ENCODE measurements at regions not wholly inside any gene's neighbourhood (a gene's known extent, or its start where the extent isn't known, plus 50 kb on each side); places are given as distances from the start of the nearest gene placed in this dataset.
"Not testable (repeated sequence)": the region's sequence is repeated elsewhere in the genome, so short reads cannot be mapped to it uniquely, and the experiment has no call there.

- DNase-seq, result no peak
Observed at GRCh38 chr2:15753811-15754702, 162.4 kb downstream of the DDX1 start.

- no peak for DNase-seq
Observed at GRCh38 chr2:15754703-15755099, 163.0 kb downstream of the DDX1 start.

- no peak for DNase-seq
Observed at GRCh38 chr2:15755528-15755927, 163.9 kb downstream of the DDX1 start.

- no peak for DNase-seq
Observed at GRCh38 chr2:15756011-15756550, 164.4 kb downstream of the DDX1 start.

GRCh38 chr2:15756882-15757819 lies 165.5 kb downstream of the DDX1 start:
- no peak for DNase-seq

- DNase-seq, result no peak
Observed at GRCh38 chr2:15757820-15758586, 166.3 kb downstream of the DDX1 start.

GRCh38 chr2:15758848-15759247 lies 167.2 kb downstream of the DDX1 start:
- DNase-seq, result peak; percentile 89

- DNase-seq, result no peak
Observed at GRCh38 chr2:15759385-15759784, 167.7 kb downstream of the DDX1 start.

GRCh38 chr2:15759791-15760190 lies 168.1 kb downstream of the DDX1 start:
- DNase-seq, result not testable (repeated sequence)

- DNase-seq, result peak; percentile 52
Observed at GRCh38 chr2:15760232-15760910, 168.7 kb downstream of the DDX1 start.

GRCh38 chr2:15761056-15761455 lies 169.4 kb downstream of the DDX1 start:
- DNase-seq, result peak; percentile 41

- DNase-seq, result no peak
Observed at GRCh38 chr2:15761910-15762309, 170.2 kb downstream of the DDX1 start.

GRCh38 chr2:15762449-15762848 lies 170.8 kb downstream of the DDX1 start:
- DNase-seq, result no peak

- DNase-seq, result no peak
Observed at GRCh38 chr2:15763106-15763821, 171.6 kb downstream of the DDX1 start.

- DNase-seq, result peak; percentile 89
Observed at GRCh38 chr2:15763822-15764682, 172.4 kb downstream of the DDX1 start.

- DNase-seq, result no peak
Observed at GRCh38 chr2:15764683-15765011, 173.0 kb downstream of the DDX1 start.

GRCh38 chr2:15765211-15765610 lies 173.5 kb downstream of the DDX1 start:
- DNase-seq, result no peak

GRCh38 chr2:15765686-15766302 lies 174.1 kb downstream of the DDX1 start:
- DNase-seq, result no peak

- DNase-seq, result no peak
Observed at GRCh38 chr2:15766303-15766861, 174.0 kb upstream of the MYCN start.

Measured in hematopoietic multipotent progenitor cell treated with erythropoietin and hydrocortisone succinate and interleukin-3 and kit ligand, for 8 days (in vitro differentiated cells).